ENCODE measurements at regions not wholly inside any gene's neighbourhood (a gene's known extent, or its start where the extent isn't known, plus 50 kb on each side); places are given as distances from the start of the nearest gene placed in this dataset.

GRCh38 chr2:236877972-236878371, 207.7 kb upstream of the COPS8 start:
- no peak for TF ChIP-seq MAX (CRISPR knock-in tag; IDR thresholded peaks at IDR 0.05)
- TF ChIP-seq SP1 (CRISPR knock-in tag; conservative IDR thresholded peaks at IDR 0.05): no peak
- TF ChIP-seq CTCF (IDR thresholded peaks at IDR 0.05): no peak
- TF ChIP-seq HMGXB4 (CRISPR knock-in tag; IDR thresholded peaks at IDR 0.05): no peak
- no peak for TF ChIP-seq NFATC4 (CRISPR knock-in tag; IDR thresholded peaks at IDR 0.05)
- no peak for TF ChIP-seq ATF3 (CRISPR knock-in tag; conservative IDR thresholded peaks at IDR 0.05)
- peak; percentile 61; the same call in 1 of the 2 replicates for TF ChIP-seq ZNF121 (CRISPR knock-in tag; IDR thresholded peaks at IDR 0.05)
- no peak for TF ChIP-seq ATF1 (CRISPR knock-in tag; IDR thresholded peaks at IDR 0.05)
